ENCODE measurements at regions not wholly inside any gene's neighbourhood (a gene's known extent, or its start where the extent isn't known, plus 50 kb on each side); places are given as distances from the start of the nearest gene placed in this dataset.

DNA sequence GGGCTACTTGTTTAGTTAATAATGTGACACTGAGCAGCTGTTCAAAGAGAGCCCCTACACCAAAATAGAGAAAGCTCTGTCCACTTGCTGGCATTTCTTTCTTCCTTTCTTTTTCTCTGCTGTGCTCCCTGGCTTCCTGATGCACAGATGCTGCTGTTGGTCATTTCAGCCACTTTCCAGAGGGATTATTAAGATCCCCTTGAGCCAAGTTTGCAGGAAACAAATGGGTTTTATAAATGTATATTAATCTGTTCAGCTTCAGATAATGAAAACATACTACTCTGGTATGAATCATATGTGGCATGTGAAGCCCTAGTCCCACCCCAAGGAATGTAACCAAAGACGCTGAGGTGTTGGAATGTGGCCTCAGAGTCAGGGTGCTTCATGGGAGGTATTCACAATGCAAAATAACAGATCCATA, 638.2 kb upstream of the FZD8 start:
- TF ChIP-seq, protein P1, sequence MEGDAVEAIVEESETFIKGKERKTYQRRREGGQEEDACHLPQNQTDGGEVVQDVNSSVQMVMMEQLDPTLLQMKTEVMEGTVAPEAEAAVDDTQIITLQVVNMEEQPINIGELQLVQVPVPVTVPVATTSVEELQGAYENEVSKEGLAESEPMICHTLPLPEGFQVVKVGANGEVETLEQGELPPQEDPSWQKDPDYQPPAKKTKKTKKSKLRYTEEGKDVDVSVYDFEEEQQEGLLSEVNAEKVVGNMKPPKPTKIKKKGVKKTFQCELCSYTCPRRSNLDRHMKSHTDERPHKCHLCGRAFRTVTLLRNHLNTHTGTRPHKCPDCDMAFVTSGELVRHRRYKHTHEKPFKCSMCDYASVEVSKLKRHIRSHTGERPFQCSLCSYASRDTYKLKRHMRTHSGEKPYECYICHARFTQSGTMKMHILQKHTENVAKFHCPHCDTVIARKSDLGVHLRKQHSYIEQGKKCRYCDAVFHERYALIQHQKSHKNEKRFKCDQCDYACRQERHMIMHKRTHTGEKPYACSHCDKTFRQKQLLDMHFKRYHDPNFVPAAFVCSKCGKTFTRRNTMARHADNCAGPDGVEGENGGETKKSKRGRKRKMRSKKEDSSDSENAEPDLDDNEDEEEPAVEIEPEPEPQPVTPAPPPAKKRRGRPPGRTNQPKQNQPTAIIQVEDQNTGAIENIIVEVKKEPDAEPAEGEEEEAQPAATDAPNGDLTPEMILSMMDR (conservative IDR thresholded peaks at IDR 0.05; ENCODE audit: low read length): no peak
- no peak for TF ChIP-seq EZH2phosphoT487 (IDR thresholded peaks at IDR 0.05; ENCODE audit: borderline replicate concordance)

All from Loucy (cell line).